Left renal pelvis (tissue), 4 donors: ENCODE measurements at regions not wholly inside any gene's neighbourhood (a gene's known extent, or its start where the extent isn't known, plus 50 kb on each side); places are given as distances from the start of the nearest gene placed in this dataset.

Experiments
- DNase-seq, 4 donors: peaks; one replicate each; pipeline ENCODE4 v3.0.0-alpha.2; 2013; ENCODE audit warnings: low read depth in 4 of 4, low spot score in 3 of 4

DNA sequence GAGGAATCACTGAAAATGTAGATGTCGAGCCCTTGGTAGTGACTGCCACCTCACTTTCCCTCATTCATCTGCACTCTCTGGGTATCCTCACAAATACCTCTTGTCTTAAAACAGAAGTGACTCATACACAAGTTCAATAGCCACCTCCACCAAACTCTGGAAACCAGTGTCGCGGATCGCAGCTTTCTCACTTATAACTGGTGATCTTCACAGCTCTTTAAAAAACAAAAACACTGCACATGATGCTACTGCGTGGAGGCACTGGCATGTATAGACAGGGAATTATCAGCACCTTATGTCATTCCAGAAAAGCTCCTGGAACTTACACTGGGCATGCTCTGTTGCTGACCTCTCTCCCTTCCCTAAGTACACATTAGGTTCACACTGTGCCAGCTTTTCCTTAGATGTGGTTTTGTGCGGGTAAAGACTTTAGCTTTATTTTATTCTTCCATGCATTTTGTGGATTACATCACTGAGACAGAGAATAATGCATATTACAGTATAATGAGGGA, 425.5 kb upstream of the CADM1 start:
- DNase-seq, result no peak

DNA sequence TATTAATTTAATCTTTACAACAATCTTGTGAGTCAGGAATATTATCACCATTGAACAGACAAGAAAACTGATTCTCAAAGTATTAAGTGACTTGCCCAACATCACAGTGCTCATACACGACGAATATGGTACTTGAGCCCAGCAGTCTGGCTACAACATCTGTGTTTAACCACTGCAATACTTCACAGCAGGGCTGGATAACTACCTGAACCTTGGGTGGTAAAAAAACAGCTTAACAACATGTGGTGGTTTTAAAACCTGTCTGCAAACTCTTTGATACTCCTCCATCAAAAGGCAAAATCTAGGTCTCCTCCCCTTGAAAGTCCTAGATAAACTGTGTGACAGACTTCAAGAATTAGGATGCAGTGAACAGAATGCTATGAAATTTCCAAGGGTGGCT, 424.6 kb upstream of the CADM1 start:
- DNase-seq, result no peak

DNA sequence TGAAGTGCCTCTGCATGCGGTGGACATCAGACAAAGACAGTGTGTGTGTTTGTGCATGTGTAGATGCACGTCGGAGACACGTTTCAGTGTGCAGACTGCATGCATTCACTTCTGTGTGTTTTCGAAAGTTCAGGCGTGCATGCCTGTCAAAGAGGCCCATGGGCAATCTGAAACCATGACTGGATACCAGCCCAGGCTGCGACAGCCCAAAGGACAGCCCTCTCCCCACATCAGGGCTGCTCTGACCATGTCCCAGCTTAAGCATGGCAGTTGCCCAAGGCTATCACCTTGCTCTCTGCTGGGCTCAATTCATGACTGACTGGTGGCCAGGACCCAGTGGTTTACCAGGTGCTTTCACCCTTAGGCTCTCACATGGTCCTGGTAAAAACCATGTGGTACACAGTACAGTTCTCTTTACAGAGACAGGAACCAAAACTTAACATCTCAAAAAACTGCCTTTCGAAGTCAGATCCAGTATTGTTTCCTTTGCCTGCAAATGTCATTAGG, 423.7 kb upstream of the CADM1 start:
- DNase-seq, result no peak

DNA sequence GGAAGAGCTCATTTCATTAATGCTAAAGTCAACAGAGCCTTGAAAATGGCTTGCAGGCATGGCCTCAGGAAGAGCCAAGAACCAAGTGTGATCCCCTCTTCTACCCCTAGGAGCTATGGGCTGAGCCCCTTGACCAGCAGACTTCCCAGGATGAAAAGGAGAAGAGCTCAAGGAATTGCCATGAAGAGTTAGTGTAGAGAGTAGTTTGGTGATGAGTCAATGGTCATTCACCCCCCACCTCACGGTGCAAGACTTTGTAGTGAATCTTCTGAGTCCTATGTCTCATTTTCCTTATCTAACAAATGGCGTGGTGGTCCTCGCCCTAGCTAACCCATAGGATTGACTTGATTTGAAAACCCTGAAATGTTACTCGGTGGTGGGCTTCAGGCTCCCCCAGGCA, 422.4 kb upstream of the CADM1 start:
- no peak for DNase-seq

DNA sequence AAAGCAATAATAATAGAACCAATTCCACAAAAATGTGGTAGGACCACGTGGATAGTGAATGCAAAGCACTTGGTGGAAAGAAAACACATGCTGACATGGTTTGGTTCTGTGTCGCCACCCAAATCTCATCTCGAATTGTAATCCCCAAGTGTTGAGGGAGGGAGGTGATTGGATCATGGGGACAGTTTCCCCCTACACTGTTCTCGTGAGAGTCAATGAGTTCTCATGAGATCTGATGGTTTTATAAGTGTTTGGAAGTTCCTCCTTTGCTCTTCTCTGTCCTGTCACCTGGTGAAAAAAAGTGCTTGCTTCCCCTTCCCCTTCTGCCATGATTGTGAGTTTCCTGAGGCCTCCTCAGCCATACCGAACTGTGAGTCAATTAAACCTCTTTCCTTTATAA, 421.9 kb upstream of the CADM1 start:
- DNase-seq, result no peak

DNA sequence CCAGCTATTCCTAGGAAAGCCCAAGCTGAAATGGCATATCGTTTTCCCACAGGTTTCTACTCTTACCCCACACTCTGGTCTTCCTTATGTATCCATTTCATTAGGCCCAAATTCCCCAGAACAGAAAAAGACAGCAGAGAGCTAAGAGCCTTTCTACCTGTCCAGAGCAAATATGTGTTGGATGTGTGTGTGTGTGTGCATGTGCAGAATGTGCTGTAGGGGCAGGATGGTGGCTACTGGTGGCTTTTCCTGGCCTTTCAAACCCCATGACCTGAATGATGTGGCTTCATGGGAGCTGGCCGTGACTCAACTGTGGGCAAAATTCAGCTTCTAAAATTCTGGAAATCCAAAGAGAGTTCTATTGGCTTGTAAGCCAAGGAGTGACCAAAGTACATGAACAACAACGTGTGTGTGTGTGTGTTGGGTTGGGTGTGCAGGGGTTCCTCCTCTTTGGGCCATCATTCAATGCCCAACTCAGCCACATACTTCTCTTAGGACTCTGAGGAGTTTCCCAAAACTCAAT, 421.4 kb upstream of the CADM1 start:
- DNase-seq, result no peak

DNA sequence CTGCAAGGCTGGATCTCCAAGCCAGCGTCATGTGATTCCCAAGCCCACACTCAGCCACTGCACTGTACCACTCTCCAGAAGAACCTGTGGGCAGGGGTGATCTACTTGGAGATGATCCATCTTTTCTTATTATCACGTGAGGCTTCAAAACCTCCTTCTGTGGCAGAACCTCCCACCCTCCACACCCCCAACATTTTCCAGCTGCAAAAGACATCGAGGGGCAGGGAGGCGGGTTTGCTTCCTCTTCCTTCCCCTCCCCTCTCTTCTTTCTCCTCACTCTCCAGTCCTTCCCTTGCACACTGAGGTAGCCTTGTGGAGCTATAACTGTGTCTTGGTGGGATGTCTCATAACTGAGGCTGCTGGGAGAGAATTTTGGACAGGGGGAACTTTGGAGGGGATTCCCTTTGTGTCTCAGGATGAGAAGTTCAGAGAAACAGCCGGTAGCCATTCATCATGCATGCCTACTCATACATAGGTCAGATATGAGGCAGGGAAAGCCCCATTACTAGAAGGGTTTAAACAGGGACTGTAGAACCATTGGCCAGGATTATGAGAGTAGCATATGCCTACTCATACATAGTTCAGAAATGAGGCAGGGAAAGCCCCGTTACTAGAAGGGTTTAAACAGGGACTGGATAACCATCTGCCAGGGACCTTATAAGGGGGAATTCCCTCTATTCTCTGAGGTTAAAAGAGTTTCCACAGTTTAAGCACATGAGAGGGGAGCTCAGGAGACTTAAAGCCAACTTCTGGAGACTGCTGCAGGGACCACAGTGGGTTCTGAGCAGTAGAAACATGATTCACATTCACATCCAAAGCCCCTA, 420.7 kb upstream of the CADM1 start:
- DNase-seq, result no peak

DNA sequence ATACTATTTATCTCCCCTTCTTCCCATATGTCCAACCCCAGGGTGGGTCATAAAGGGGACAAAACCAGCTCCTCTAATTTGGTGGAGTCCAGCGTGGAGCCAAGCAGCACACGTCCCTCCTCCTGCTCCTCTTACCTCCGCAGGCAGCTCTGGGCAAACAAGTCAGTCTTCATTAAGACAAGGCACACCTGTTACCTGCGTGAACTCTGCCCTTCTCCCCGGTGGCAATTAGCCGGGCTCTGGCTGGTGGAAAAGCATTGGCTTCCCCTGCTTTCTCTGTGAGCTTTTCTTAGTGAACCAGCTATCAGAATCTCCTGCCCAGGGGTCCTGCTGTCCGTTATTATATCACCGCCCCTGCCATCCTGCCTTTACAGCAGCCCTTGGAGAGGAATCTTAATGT, 418.7 kb upstream of the CADM1 start:
- no peak for DNase-seq

DNA sequence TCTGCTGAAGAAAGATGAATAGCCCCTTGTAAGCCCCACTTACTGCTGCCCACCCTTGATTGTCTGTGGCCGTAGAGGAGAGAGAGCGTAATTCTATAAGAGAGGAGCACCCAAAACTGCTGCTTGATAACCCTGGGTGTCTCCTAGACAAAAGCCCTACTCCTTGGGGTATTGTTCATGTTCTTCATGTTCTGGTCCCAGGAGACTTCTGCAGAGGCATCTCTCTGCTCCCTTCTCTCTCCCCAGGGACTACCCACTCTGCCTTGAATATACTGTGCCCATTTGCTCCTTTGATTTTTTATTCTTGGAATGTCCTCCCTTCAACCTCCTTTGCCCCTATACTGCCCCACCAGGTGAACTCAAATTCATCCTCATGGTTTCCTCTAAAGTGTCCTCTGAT, 417.8 kb upstream of the CADM1 start:
- DNase-seq, result no peak

DNA sequence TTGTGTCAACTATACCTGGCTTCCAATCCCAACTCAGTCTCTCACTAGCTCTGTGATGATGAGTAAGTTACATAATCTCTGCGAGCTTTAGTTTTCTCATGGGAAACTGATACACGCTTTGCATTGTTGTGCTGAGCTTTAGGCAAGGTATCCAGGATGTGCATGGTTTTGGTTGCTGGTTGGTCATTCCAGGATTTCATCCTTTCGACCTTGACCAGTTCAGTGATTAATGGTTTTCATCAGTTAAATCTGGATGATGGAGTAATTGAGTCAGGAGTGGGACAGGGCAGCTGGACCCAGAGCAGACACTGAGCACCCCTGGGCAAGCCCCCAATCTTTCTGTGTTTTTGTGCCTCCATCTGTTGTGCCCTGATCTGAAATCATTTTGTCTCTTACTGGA, 417.3 kb upstream of the CADM1 start:
- DNase-seq, result no peak

DNA sequence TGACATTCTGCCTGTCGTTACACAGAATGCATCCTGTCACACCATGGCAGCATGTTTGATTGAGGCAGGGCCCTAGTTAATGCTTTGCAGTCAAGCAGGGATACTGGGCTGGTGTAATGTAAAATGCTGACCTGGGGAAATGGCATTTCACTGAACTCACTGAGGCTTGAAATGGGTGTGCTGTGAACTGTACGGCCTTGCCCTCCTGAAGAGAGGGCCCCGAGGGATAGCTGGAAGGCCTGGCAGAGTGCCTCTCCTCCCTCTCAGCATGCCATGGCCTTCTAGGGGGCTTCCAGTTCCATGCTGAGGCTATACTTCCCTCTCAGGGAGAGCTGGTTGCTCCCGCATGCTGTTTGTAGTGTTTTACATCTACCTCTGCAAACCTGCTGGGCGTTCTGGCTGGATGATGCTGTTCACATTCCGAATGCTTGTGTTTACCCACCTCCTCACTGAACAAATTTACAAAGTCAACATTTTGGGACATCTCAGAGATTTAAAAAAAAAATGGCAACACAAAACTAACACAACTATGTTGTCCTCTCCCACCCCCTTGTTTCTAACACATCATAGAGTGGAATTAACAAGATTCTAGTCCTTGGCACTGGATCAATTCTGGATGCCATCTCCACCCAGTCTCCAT, 416.7 kb upstream of the CADM1 start:
- DNase-seq, result no peak

DNA sequence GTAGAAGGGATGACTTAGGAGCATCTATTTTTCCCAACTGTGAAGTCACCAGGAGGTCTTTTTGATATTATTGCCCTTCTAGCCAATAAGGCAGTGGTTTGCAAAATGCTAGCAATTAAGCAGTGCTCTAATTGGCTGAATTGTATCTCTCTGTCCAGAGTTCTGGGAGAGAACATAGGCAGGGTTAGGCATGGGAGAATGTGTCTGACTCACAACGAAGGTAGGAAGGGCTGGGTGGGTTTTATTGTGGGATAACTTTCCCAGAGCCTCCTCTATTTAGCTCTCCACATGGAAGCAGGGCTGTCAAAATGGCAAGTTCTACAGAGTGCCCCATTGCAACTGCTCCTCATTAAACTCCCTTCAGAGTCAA, 415.9 kb upstream of the CADM1 start:
- DNase-seq, result no peak

DNA sequence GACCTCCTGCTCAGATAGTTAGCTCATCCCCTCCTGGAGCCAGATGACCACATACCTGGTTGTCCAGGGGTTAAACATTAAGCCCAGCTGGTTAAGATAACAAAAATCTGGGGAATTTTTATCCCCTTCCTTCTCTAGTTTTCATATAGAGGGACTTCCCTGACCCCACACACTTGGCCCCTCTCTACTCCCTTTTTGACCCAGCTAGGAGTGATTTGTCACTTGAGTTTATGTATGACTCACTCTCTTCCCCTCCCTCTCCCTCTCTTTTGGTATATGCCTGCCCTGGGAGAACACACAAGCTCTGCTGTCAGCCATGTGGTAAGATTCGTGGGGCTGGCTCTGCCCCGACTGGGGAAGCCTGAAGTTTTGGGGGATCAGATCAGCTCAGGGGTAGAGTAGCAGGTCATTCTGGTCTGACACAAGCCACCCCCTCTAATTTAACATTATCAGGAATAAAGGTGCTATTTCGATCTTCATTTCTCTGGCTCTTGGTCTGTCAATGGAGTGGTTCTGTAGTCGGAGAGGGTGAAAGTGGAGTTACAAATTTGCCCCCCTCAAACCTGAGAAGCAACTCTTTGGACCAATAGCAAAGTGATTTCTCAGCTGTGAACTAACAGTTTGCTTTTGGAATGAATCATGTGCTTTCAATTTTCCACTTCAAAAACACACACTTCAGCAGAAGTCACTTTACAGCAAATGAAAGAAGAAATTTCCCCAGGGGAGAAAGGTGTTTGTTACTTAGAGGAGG, 415.3 kb upstream of the CADM1 start:
- peak in 1 of 4 donors; percentile 35 for DNase-seq

DNA sequence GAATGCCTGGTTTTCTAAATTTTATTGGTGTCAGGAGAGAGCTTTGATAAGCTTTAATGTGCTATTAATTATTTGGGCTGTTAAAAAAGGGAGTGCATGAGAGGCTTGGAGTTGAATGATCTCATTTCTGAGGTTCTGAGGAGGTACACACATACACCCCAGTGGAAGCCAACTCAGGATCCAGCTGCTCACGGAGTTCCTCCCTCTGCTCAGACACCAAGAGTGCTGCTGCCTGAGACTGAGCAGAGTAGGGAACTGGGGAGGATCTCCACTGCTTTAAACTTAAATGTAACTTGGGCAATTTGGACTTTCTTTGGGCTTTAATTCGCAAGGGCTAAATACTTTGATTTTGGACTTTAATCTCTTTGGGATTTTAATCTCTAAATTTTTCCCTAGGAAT, 414.4 kb upstream of the CADM1 start:
- DNase-seq, result no peak

DNA sequence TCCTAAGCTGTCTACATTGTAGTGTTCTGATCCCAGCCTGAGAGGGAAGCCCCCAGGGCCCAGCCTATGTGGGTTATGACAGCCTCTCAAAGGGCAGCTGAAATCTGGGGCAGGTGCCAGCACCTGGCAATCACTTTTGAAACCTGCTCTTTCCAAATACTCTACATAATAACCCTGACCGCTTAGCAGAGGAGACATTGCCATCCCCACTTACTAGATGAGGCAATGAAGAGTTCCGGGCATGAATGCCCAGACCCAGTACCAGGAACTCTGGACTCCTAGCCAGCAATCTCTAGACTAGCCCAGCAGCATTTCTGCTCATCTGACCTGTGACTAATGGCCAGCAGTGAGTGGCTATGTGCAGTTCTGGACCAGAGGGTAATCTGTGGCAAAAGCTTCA, 412.4 kb upstream of the CADM1 start:
- no peak for DNase-seq

DNA sequence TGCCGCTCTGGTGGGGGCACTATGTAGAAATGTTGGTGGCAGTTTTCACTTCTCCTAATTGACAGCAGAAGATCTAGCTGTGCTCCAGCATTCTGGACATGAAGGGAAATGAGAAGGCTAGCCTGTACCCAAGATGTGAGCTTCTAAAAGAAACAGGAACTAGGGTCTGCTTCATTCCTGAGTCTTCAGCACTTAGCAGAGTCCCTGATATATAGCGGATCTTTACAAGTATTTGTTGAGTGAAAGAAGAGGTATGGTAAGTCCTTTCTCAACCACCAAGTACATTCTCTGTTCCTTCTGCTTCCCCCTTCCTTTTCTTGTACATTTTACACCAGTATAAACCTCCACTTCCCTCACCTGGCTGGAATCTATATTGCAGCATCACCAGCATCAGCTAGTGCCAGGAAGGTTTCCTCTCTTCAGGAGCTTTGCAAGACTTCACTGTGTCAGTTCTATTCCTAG, 408.3 kb upstream of the CADM1 start:
- DNase-seq, result no peak

DNA sequence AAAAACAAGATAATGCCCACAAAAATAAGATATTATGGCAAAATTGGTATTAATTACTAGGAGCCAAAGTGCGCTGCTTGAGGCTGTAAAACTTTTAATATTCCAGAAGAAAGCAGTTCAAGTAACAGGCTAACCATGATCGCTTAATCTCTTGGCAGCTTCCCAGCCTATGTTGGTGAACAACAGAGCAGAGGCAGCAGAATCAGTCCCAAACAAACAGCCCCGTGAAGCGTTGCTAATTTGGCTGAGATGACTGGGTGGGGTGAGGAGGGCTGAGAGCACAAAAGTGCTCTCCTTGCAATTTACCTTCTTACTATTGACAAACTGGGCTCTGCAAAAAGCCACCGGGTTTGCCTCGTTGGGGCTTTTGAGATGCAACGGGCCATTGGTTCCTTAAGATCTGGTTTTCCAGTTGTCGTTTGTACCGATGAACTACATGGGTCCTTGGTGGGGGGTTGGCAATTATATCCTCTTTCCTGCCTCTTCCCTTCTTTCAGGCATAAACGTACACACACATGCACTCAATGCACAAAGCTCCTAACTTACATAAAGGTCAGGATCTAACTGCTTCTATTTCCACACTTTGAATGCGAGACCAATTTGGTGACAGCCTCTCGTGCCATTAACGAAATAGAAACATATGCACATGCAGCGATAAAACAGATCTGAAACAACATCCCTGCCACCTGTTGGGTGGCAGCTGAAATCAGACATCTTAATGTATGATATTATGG, 407.6 kb upstream of the CADM1 start:
- no peak for DNase-seq

DNA sequence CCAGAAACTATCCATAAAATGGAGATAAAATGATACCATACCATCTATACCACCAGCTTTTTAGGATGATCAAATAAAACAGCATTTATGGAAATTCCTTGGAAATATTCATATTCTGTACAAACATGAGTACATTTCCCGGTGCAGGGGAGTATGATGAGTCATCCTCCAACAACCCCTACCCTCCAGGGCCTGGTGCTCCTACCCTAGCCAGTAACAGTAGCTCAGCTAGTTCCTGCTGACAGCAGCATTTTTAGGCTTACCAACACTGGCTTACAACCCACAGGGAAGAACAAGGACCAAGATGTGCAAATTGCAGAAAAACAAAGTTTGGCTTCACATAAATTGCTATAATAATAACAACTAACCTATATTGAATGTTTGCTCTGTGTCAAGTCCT, 406.2 kb upstream of the CADM1 start:
- DNase-seq, result no peak

DNA sequence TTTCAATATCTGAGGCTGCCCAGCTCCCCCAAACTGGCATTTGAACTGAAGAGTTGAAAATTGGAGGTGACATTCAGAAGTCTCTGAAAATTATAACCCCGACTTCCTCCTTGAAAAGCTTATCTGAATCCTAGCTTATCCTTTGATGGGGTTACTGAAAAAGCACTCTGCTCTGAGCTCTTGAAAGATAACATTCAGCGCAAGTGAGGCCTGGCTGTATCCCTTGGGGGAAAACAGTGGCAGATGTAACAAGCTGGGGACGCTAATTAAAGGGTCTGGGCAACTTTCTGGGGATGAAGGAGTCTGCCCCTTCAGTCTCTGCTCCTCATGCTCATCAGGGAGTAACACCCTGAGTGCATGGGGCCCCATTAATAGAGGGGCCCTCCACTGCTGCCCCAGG, 402.0 kb upstream of the CADM1 start:
- DNase-seq, result no peak

DNA sequence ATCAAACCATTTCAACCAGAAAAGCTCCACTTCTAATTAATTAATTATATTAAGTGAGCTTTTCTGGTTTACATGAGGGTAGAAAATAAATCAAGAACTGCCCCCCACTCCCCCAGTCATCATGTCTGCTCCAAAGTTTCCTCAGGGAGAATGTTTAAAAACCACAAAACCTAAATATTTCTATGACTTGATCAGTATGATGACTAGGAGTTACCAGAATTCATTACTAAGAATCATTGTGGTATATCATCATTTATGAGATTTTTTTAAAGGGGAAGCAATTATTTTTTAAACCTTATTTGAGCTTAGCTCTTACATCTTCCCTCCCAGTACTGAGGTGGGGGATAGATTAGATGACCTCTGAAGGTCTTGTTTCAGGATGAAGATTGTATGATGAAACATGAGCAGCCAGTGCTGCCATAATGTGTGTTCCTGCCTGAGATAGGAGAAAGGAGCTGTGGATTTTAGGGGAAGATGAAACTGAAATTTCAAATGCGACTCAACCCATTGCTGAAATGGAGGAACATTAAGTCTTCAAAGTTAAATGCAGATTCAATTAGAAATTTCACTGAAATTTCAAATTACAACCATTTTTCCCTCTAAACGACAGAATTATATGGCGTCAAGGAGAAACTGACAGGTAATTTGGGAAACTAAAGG, 401.3 kb upstream of the CADM1 start:
- no peak for DNase-seq
